OCI-LY7 (cell line): ENCODE measurements at regions not wholly inside any gene's neighbourhood (a gene's known extent, or its start where the extent isn't known, plus 50 kb on each side); places are given as distances from the start of the nearest gene placed in this dataset.

ENCODE experiments used
- BruUV-seq: library from RNA; stranded (reverse); fragments of 400-500 nt; replicated peaks from 2 replicates; lab custom pipeline; 2021; lab: Mats Ljungman, UMichigan
- CTCF ChIA-PET: fragments of 300-600 bp; sonication (Branson Sonifier 250); formaldehyde crosslinking; loops from one replicate; lab custom pipeline; 2022; ENCODE audit warnings: antibody characterized with exemption; ENCODE audit not compliant: unreplicated experiment; lab: Charles Lee
- POLR2A ChIA-PET: fragments of 300-600 bp; sonication (Branson Sonifier 250); formaldehyde crosslinking; loops from one replicate; lab custom pipeline; 2022; ENCODE audit warnings: antibody characterized with exemption; lab: Charles Lee
- DNase-seq: peaks from one replicate; pipeline ENCODE4 v3.0.0-alpha.2; 2015; ENCODE audit warnings: low spot score
- H2AFZ ChIP-seq: fragments of 200-600 bp; sonication (generic), shearing (Covaris generic); 2 replicates; pipeline ENCODE4 v1.6.1; 2014; ENCODE audit warnings: mild to moderate bottlenecking, antibody characterized with exemption, low read length, moderate library complexity
- H3K27ac ChIP-seq: fragments of 200-600 bp; sonication (generic); 2 replicates; pipeline ENCODE4 v1.5.1; 2014; ENCODE audit warnings: mixed run types, low read depth, mild to moderate bottlenecking, moderate library complexity, low read length, inconsistent platforms; ENCODE audit not compliant: poor library complexity, severe bottlenecking
- H3K36me3 ChIP-seq: fragments of 200-600 bp; sonication (generic); 2 replicates; pipeline ENCODE4 v1.6.1; 2014; ENCODE audit warnings: mild to moderate bottlenecking, antibody characterized with exemption, low read length, moderate library complexity, mixed read lengths; ENCODE audit not compliant: insufficient read depth
- H3K4me1 ChIP-seq: fragments of 200-600 bp; sonication (generic); 2 replicates; pipeline ENCODE4 v1.5.1; 2014; ENCODE audit warnings: mild to moderate bottlenecking, low read length; ENCODE audit not compliant: insufficient read depth, poor library complexity, severe bottlenecking
- H3K4me2 ChIP-seq: fragments of 200-600 bp; sonication (generic); 2 replicates; pipeline ENCODE4 v1.6.1; 2014; ENCODE audit warnings: mild to moderate bottlenecking, low read length
- H3K4me3 ChIP-seq: fragments of 200-600 bp; sonication (generic); 2 replicates; pipeline ENCODE4 v1.5.1; 2014; ENCODE audit warnings: mild to moderate bottlenecking, low read depth, low read length; ENCODE audit not compliant: poor library complexity, severe bottlenecking
- H3K79me2 ChIP-seq: fragments of 200-600 bp; sonication (generic); 2 replicates; pipeline ENCODE4 v1.6.1; 2016; ENCODE audit warnings: low read depth, mild to moderate bottlenecking, low read length, moderate library complexity, mixed read lengths; ENCODE audit not compliant: insufficient read depth
- H3K9me2 ChIP-seq: fragments of 200-600 bp; sonication (generic); 2 replicates; pipeline ENCODE4 v1.6.1; 2016; ENCODE audit warnings: mild to moderate bottlenecking, low read length, mixed read lengths; ENCODE audit not compliant: insufficient read depth
- H3K9me3 ChIP-seq: fragments of 200-600 bp; sonication (generic); 2 replicates; pipeline ENCODE4 v1.6.1; 2014; ENCODE audit warnings: mild to moderate bottlenecking, mixed run types, low read length, mixed read lengths
- H4K20me1 ChIP-seq: fragments of 200-600 bp; sonication (generic); 2 replicates; pipeline ENCODE4 v1.6.1; 2014; ENCODE audit warnings: mild to moderate bottlenecking, antibody characterized with exemption, low read length, moderate library complexity, mixed read lengths; ENCODE audit not compliant: insufficient read depth
- CTCF ChIP-seq: fragments of 200-600 bp; sonication (generic); conservative IDR thresholded peaks from 2 replicates; pipeline ENCODE4 v1.5.1; 2014; ENCODE audit warnings: mild to moderate bottlenecking, antibody characterized with exemption, low read length, moderate library complexity, mixed read lengths
- EZH2phosphoT487 ChIP-seq: fragments of 200-600 bp; sonication (generic); IDR thresholded peaks from 2 replicates; pipeline ENCODE4 v1.6.1; 2018; ENCODE audit warnings: low read depth, borderline replicate concordance, mild to moderate bottlenecking, mixed run types, antibody characterized with exemption, low read length, moderate library complexity, mixed read lengths
- intact Hi-C: fragments of 100-400 bp; cut with micrococcal nuclease; formaldehyde crosslinking; loops from one replicate; pipeline ENCODE4 v1.10.0; 2022; ENCODE audit not compliant: unreplicated experiment

- ChIA-PET POLR2A (interaction anchor here (0.6 kb wide), 1 partner anchor 96 kb away, joined by 5 read pairs; no protein-coding TSS in a partner anchor), CTCF (no interaction called here)
- Histone ChIP-seq H3K4me1 (peaks cover 15% of the 10 kb centered on the region), H3K9me3 (no peaks in the 10 kb centered on the region), H3K4me2 (no peak overlapping the region), H4K20me1 (no peaks in the 10 kb centered on the region), H3K79me2 (no peaks in the 10 kb centered on the region), H3K9me2 (no peaks in the 10 kb centered on the region), H2AFZ (no peak overlapping the region), H3K4me3 (no peak overlapping the region), H3K27ac (no peak overlapping the region), H3K36me3 (no peaks in the 10 kb centered on the region)
- no peak for DNase-seq
- TF ChIP-seq CTCF (no peak), EZH2phosphoT487 (no peak)
- no TSS peak for BruUV-seq
- intact Hi-C loops = no loop called here
Measured at GRCh38 chr9:81823672-81824554, 104.3 kb upstream of the SPATA31D4 start.

DNA sequence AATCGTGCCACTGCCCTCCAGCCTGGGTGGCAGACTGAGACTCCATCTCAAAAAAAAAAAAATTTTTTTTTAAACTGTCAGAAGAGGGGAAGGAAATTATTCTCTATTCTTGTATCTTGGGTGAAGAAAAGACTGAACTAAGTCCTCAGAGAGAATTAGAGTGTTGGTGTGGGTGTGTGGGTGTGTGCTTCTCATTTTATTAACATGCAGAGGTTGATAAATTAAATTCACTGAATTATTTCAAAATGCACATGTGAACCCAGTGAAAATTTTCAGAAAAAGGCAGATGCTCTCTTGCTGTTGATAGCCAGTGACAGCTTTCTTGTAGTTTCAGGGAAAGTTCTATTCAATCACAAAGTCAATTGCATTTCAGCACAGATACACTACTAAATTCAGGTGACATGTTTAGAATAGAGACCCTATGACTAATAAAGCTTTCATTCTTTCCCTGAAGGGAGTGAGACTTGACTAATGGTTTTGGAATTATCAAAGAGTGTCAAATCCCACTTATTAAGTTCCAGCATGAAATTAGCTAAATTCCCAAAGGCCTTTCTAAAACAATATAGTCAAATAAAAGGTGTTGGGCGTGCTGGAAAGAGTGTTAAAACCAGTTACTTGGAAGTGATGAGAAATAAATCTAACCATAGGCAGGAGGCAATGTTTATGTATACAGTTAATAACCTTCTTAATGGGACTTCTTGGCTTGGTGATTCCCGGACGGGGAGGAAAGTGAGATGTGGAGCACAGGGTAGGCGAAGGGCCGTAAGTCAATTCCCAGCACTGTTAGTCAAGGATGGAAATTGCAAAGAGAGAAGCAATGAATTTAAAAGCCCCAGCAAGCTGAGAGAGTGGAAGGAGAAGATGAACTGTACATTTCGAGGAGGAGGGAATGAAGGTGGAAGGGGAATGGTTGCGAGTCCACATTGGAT, 103.2 kb upstream of the SPATA31D4 start:
- Histone ChIP-seq H2AFZ (no peak overlapping the region), H3K9me3 (no peaks in the 10 kb centered on the region), H3K9me2 (no peaks in the 10 kb centered on the region), H3K79me2 (no peaks in the 10 kb centered on the region), H4K20me1 (no peaks in the 10 kb centered on the region), H3K4me2 (no peak overlapping the region), H3K4me3 (no peak overlapping the region), H3K4me1 (peaks cover 21% of the 10 kb centered on the region), H3K36me3 (no peaks in the 10 kb centered on the region), H3K27ac (no peak overlapping the region)
- TF ChIP-seq CTCF = no peak
- TF ChIP-seq EZH2phosphoT487 = no peak
- ChIA-PET CTCF (no interaction called here), POLR2A (no interaction called here)
- intact Hi-C loops = no loop called here
- DNase-seq = no peak
- no TSS peak for BruUV-seq
